OCI-LY3 (cell line): ENCODE measurements at regions not wholly inside any gene's neighbourhood (a gene's known extent, or its start where the extent isn't known, plus 50 kb on each side); places are given as distances from the start of the nearest gene placed in this dataset.

Experiments used
- H2AFZ ChIP-seq: fragments of 200-600, 300-600 bp; shearing (Covaris generic); 2 replicates; pipeline ENCODE4 v1.6.0; 2014; ENCODE audit warnings: antibody characterized with exemption, low read depth, low read length
- H3K27ac ChIP-seq: fragments of 200-600, 300-600 bp; sonication (generic); 2 replicates; pipeline ENCODE4 v1.5.1; 2014; ENCODE audit warnings: mild to moderate bottlenecking, low read length, moderate library complexity, mixed read lengths
- H3K27me3 ChIP-seq: fragments of 200-600, 300-600 bp; sonication (generic); 2 replicates; pipeline ENCODE4 v1.6.1; 2014; ENCODE audit warnings: low read depth, low read length, mixed read lengths
- H3K36me3 ChIP-seq: fragments of 200-600, 300-600 bp; sonication (generic); replicated peaks from 2 replicates; pipeline ENCODE3; 2014; ENCODE audit warnings: low read depth, low read length, mixed read lengths
- H3K4me1 ChIP-seq: fragments of 300-600, 200-600 bp; sonication (generic); 2 replicates; pipeline ENCODE4 v1.6.1; 2014; ENCODE audit warnings: low read length, mixed read lengths
- H3K4me2 ChIP-seq: fragments of 200-600, 300-600 bp; sonication (generic); 2 replicates; pipeline ENCODE4 v1.6.1; 2014; ENCODE audit warnings: low read length, mixed read lengths
- H3K4me3 ChIP-seq: fragments of 300-600, 200-600 bp; sonication (generic); 2 replicates; pipeline ENCODE4 v1.5.1; 2014; ENCODE audit warnings: antibody characterized with exemption, mild to moderate bottlenecking, low read length, moderate library complexity
- H3K79me2 ChIP-seq: fragments of 300-600, 200-600 bp; shearing (Covaris generic); 2 replicates; pipeline ENCODE4 v1.6.1; 2014; ENCODE audit warnings: mild to moderate bottlenecking, low read length, mixed read lengths
- H3K9ac ChIP-seq: fragments of 300-600, 200-600 bp; shearing (Covaris generic); 2 replicates; pipeline ENCODE4 v1.6.0; 2014; ENCODE audit warnings: mild to moderate bottlenecking, low read length, moderate library complexity
- H3K9me3 ChIP-seq: fragments of 200-600, 300-600 bp; shearing (Covaris generic); 2 replicates; pipeline ENCODE4 v1.6.1; 2014; ENCODE audit warnings: low read length, mixed read lengths; ENCODE audit not compliant: insufficient read depth
- H4K20me1 ChIP-seq: fragments of 200-600, 300-600 bp; sonication (generic); 2 replicates; pipeline ENCODE4 v1.6.1; 2016; ENCODE audit warnings: low read length, mixed read lengths; ENCODE audit not compliant: insufficient read depth
- CTCF ChIP-seq: fragments of 200-600, 300-600 bp; sonication (generic); IDR thresholded peaks from 2 replicates; pipeline ENCODE4 v1.5.1; 2014; ENCODE audit warnings: antibody characterized with exemption, low read length, low read depth
- EZH2phosphoT487 ChIP-seq: fragments of 200-600 bp; shearing (Covaris generic); IDR thresholded peaks from 2 replicates; pipeline ENCODE4 v1.6.1; 2018; ENCODE audit warnings: antibody characterized with exemption, mixed run types, low read depth

GRCh38 chr21:28442624-28443023 is 550.1 kb downstream of the LTN1 start:
- Histone ChIP-seq H3K4me3 (no peak overlapping the region), H2AFZ (no peak overlapping the region), H3K9ac (no peak overlapping the region), H3K27ac (no peak overlapping the region), H3K79me2 (no peaks in the 10 kb centered on the region), H4K20me1 (no peaks in the 10 kb centered on the region), H3K9me3 (no peaks in the 10 kb centered on the region), H3K27me3 (no peaks in the 10 kb centered on the region), H3K4me2 (no peak overlapping the region), H3K36me3 (no peaks in the 10 kb centered on the region), H3K4me1 (no peaks in the 10 kb centered on the region)
- TF ChIP-seq EZH2phosphoT487 (no peak), CTCF (no peak)

- Histone ChIP-seq H3K4me1 (no peaks in the 10 kb centered on the region), H2AFZ (no peak overlapping the region), H3K36me3 (no peaks in the 10 kb centered on the region), H3K79me2 (no peaks in the 10 kb centered on the region), H3K27me3 (no peaks in the 10 kb centered on the region), H3K4me2 (no peak overlapping the region), H4K20me1 (no peaks in the 10 kb centered on the region), H3K9ac (no peak overlapping the region), H3K4me3 (no peak overlapping the region), H3K27ac (no peak overlapping the region), H3K9me3 (no peaks in the 10 kb centered on the region)
- TF ChIP-seq CTCF = no peak
- TF ChIP-seq EZH2phosphoT487 = no peak
These were observed 550.6 kb downstream of the LTN1 start for GRCh38 chr21:28442085-28442484.

GRCh38 chr21:28439788-28440187 is 552.9 kb downstream of the LTN1 start:
- Histone ChIP-seq H3K4me1 (no peaks in the 10 kb centered on the region), H3K36me3 (no peaks in the 10 kb centered on the region), H3K4me3 (no peak overlapping the region), H3K27me3 (no peaks in the 10 kb centered on the region), H3K27ac (no peak overlapping the region), H3K9me3 (no peaks in the 10 kb centered on the region), H3K9ac (no peak overlapping the region), H3K79me2 (no peaks in the 10 kb centered on the region), H4K20me1 (no peaks in the 10 kb centered on the region), H2AFZ (no peak overlapping the region), H3K4me2 (no peak overlapping the region)
- TF ChIP-seq CTCF = no peak
- no peak for TF ChIP-seq EZH2phosphoT487

- no peaks in the 10 kb centered on the region for H4K20me1 ChIP-seq
- H3K9ac ChIP-seq = no peak overlapping the region
- no peak overlapping the region for H3K27ac ChIP-seq
- no peaks in the 10 kb centered on the region for H3K9me3 ChIP-seq
- H3K27me3 ChIP-seq = no peaks in the 10 kb centered on the region
- H3K36me3 ChIP-seq = no peaks in the 10 kb centered on the region
- no peaks in the 10 kb centered on the region for H3K4me1 ChIP-seq
- no peak overlapping the region for H3K4me3 ChIP-seq
- TF ChIP-seq CTCF (no peak), EZH2phosphoT487 (no peak)
- no peak overlapping the region for H3K4me2 ChIP-seq
- H3K79me2 ChIP-seq = no peaks in the 10 kb centered on the region
- no peak overlapping the region for H2AFZ ChIP-seq
These were observed 553.4 kb downstream of the LTN1 start for GRCh38 chr21:28439251-28439650.
